SH-SY5Y (cell line): ENCODE measurements at regions not wholly inside any gene's neighbourhood (a gene's known extent, or its start where the extent isn't known, plus 50 kb on each side); places are given as distances from the start of the nearest gene placed in this dataset.

Source experiments
- GATA2 ChIP-seq: IDR thresholded peaks from 2 replicates; pipeline ENCODE4 v1.6.1; 2011; ENCODE audit warnings: mild to moderate bottlenecking, low read depth, low read length
- GATA3 ChIP-seq: IDR thresholded peaks from 2 replicates; pipeline ENCODE4 v1.6.1; 2011; ENCODE audit warnings: low read depth, mild to moderate bottlenecking, low read length, moderate library complexity

DNA sequence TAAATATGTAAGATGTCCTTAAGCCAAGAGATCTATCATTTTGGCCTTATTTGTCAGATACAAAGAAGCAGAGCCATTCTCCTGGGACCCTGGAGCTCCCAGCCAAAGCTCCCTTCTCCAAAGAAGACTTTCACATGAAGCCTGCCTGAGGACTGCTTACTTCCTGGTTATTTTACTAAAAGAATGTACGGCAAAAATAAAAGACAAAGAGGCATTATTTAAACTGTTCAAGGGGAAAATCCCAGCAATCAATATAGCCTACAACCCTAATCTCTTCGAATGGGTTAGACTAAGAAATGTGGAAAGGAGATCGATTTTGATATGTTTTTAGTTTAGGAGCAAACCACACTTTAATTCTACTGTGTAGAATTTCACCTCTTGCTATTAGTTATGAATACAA is 237.9 kb upstream of the CTBP2 start:
- TF ChIP-seq GATA2 (no peak), GATA3 (no peak)
